ENCODE measurements at regions not wholly inside any gene's neighbourhood (a gene's known extent, or its start where the extent isn't known, plus 50 kb on each side); places are given as distances from the start of the nearest gene placed in this dataset.

GRCh38 chr2:191749181-191749540 is 71.2 kb downstream of the NABP1 start:
- DNase-seq: no peak
- no peaks in the 10 kb centered on the region for H3K36me3 ChIP-seq
- H3K4me3 ChIP-seq: no peak overlapping the region
- intact Hi-C loops (cut with DNase I; ENCODE audit: low total_unique reads): no loop called here
- WGBS, 5 donors: 76 to 84% (median 80%) methylated on average over 4 of the region's 4 CpGs
- H3K4me1 ChIP-seq: no peaks in the 10 kb centered on the region
- H3K9me3 ChIP-seq: no peaks in the 10 kb centered on the region
- TF ChIP-seq POLR2A (IDR thresholded peaks at IDR 0.05) (no peak), CTCF (IDR thresholded peaks at IDR 0.05 in 8 of 11, conservative IDR thresholded peaks at IDR 0.05 in 3 of 11) (no peak), POLR2AphosphoS5 (IDR thresholded peaks at IDR 0.05) (no peak)
- no peaks in the 10 kb centered on the region for H3K27me3 ChIP-seq (replicated peaks in 1 of 7)
- H3K27ac ChIP-seq: no peak overlapping the region

GRCh38 chr2:191754103-191754502 is 76.2 kb downstream of the NABP1 start:
- 90 to 96% (median 95%) methylated on average over 3 of the region's 3 CpGs for WGBS, 5 donors
- TF ChIP-seq CTCF (IDR thresholded peaks at IDR 0.05 in 8 of 11, conservative IDR thresholded peaks at IDR 0.05 in 3 of 11): no peak
- TF ChIP-seq POLR2A (IDR thresholded peaks at IDR 0.05): no peak
- no peak for TF ChIP-seq POLR2AphosphoS5 (IDR thresholded peaks at IDR 0.05)
- Histone ChIP-seq H3K4me3 (no peak overlapping the region), H3K4me1 (peaks cover 0 to 9% (median 3%) of the 10 kb centered on the region in 6 donors), H3K27ac (no peak overlapping the region), H3K36me3 (no peaks in the 10 kb centered on the region), H3K27me3 (replicated peaks in 1 of 7) (no peaks in the 10 kb centered on the region), H3K9me3 (no peaks in the 10 kb centered on the region)
- intact Hi-C loops (cut with DNase I; ENCODE audit: low total_unique reads): no loop called here
- no peak for DNase-seq

GRCh38 chr2:191756761-191757160 is 78.8 kb downstream of the NABP1 start:
- peak overlapping the region in 4 of 8 donors; percentile 9 to 37 (median 26) for H3K27ac ChIP-seq
- 66 to 78% (median 75%) methylated on average over 4 of the region's 4 CpGs for WGBS, 5 donors
- intact Hi-C loops (cut with DNase I; ENCODE audit: low total_unique reads): no loop called here
- H3K9me3 ChIP-seq: no peaks in the 10 kb centered on the region
- TF ChIP-seq POLR2AphosphoS5 (IDR thresholded peaks at IDR 0.05) (no peak), CTCF (IDR thresholded peaks at IDR 0.05 in 8 of 11, conservative IDR thresholded peaks at IDR 0.05 in 3 of 11) (no peak), POLR2A (IDR thresholded peaks at IDR 0.05) (no peak)
- peaks cover 0 to 13% (median 3%) of the 10 kb centered on the region in 6 donors for H3K4me1 ChIP-seq
- no peak overlapping the region for H3K4me3 ChIP-seq
- no peaks in the 10 kb centered on the region for H3K36me3 ChIP-seq
- no peaks in the 10 kb centered on the region for H3K27me3 ChIP-seq (replicated peaks in 1 of 7)
- no peak for DNase-seq

GRCh38 chr2:191757208-191757607 is 79.3 kb downstream of the NABP1 start:
- no peaks in the 10 kb centered on the region for H3K36me3 ChIP-seq
- H3K4me3 ChIP-seq: no peak overlapping the region
- TF ChIP-seq CTCF (IDR thresholded peaks at IDR 0.05 in 8 of 11, conservative IDR thresholded peaks at IDR 0.05 in 3 of 11) (no peak), POLR2AphosphoS5 (IDR thresholded peaks at IDR 0.05) (no peak), POLR2A (IDR thresholded peaks at IDR 0.05) (no peak)
- H3K27ac ChIP-seq: peak overlapping the region in 3 of 8 donors; percentile 9 to 37 (median 30)
- DNase-seq: no peak
- no peaks in the 10 kb centered on the region for H3K9me3 ChIP-seq
- intact Hi-C loops (cut with DNase I; ENCODE audit: low total_unique reads): no loop called here
- whole genome bisulfite sequencing, 5 donors: 52 to 71% (median 62%) methylated on average over 1 of the region's 1 CpG
- H3K27me3 ChIP-seq (replicated peaks in 1 of 7): no peaks in the 10 kb centered on the region
- H3K4me1 ChIP-seq: peaks cover 0 to 13% (median 3%) of the 10 kb centered on the region in 6 donors
